HG03378 (cell line): ENCODE measurements at regions not wholly inside any gene's neighbourhood (a gene's known extent, or its start where the extent isn't known, plus 50 kb on each side); places are given as distances from the start of the nearest gene placed in this dataset.

ENCODE experiments used
- ATAC-seq: cut with Tn5 transposase; IDR thresholded peaks from one replicate; pipeline ENCODE4 v1.9.1; 2021; ENCODE audit warnings: mild to moderate bottlenecking, moderate library complexity; ENCODE audit not compliant: unreplicated experiment

DNA sequence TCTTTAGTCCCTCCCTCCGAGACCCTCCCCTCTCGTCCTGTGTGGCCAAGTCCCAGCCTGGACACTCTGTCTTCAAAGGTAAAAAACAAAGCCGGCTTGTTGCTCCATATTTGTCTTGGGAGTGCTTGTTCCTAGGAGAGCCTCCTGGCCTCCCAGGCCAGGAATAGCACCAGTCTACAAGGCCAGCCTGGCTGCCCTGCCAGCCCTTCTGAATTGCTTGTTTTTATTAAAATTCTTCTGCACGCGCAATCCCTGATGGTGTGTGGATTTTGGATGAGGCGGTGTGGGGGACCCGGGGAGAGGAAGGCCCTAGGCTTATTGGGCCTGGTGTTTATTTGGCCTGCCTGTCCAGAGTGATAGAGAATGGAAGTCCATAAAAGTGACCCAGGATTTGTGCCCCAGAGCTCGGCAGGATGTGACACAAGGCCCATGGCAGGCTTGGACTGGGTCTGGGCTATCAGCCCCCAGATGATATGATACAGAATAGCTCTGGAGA, 297.3 kb downstream of the CYP26B1 start:
- no peak for ATAC-seq

DNA sequence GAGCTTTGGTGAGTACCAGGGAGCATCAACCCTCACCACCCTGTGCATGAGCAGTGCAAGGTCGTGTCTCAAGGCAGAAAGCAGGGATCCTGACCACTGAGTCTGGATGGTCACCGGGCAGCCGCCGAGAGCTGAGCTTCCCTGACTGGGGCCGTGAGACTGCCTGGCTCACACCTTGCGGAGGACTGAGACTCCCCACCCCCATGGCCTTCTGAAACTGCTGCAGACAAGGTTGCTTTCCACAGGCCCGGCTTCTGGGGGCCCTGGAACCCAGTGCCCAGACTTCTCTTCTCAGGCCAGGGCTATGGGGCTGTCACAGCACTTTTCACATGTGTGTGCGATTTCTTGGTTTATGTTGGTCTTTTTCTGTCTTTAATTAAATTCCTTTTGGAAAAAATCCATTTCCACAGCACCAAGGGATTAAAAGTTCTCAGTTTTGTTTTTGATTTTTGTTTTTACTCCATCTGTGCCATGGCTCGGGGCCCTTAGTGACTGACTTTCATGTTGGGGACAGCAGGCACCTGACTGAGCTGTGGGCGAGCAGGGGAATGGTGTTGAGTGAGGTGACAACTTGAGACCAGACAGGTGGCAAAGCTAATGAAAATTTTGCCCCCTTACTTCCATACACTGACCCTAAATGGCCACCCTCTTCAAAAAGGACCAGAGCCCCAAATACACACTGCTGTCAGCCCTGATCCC, 297.9 kb downstream of the CYP26B1 start:
- ATAC-seq, result no peak

DNA sequence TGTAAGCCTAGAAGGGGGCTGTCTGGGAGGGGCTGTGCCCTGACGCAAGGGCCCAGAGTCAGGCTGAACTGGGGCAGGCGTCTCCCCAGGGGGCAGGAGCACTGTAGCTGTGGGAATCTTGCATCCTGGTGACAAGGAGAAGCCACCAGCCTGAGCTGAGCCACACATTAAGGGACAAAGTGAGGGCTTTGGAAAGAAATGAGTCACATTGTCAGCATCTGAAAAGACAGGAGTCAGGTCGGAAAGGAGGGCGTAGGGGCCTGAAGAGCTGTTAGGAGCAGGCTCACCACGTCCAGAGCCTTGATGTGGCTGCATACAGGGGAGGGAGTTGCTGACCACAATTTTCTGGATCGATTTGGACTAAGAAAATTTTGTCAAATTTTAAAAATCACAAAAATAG, 298.6 kb downstream of the CYP26B1 start:
- ATAC-seq, result no peak

DNA sequence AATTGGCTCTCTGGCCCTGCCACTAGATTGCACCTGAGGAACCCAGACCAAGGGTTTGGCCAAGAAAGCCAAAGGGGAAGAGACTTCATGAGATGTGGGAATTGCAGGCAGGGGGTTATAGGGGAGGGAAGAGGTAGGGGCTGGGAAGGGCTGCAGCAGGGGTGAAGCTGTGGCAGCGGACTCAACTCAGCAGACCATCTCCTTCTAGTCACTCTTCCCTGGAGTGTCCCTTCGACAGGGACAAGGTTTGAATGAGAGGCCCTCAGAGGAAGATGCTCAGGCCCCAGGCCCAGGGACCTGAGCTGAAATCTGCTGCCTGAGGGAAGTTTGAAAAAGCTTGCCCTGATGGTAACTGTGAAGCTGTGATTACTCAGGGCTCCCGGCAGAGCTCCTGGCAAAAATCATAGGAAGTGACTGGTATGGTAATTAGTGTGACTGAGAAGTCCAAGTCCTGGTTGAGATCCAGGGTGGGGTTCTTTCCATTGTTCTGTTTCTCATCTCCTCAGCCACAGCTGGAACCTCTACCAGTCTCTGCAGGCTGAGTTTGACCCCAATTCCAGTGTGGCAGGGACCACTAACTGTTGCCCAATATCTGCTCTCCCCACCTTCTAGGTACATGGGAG, 300.9 kb downstream of the CYP26B1 start:
- ATAC-seq, result no peak

DNA sequence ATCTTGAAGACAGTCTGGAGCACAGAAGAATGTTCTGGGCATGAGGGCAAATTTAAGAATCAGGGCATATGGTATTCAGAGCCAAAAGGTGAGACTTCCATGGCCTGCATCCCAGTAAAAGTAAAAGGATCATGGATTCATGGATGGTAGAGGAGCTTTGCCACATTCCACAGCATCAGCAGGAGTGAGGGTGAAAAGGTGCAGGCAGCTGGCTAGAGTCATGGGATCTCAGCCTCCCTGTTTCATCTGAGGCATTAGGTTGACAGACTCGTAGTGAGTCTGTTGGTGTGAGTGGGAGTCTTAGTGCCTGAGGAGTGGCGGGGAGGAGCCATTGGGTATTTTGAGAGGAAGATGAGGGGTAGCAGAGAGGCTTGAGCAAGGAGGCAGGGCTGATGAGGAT, 301.6 kb downstream of the CYP26B1 start:
- no peak for ATAC-seq

DNA sequence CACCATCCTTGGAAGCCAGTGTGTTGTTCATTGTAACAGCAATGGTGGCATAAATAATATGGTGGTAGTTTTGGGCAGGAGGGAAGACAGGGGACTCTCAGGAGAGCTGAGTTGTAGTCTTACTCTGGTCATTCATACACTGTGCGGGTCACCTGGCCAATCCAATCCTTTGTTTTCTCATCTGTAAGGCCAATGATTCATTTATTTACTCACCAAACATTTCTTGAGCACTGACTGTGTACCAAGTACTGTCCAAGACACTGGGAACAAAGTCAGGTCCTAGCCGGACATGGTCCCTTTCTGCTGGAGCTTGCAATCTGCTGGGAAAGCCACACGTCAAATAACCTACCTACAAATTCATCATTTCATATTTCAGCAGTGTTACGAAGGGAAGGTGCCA, 302.7 kb downstream of the CYP26B1 start:
- ATAC-seq, result no peak

DNA sequence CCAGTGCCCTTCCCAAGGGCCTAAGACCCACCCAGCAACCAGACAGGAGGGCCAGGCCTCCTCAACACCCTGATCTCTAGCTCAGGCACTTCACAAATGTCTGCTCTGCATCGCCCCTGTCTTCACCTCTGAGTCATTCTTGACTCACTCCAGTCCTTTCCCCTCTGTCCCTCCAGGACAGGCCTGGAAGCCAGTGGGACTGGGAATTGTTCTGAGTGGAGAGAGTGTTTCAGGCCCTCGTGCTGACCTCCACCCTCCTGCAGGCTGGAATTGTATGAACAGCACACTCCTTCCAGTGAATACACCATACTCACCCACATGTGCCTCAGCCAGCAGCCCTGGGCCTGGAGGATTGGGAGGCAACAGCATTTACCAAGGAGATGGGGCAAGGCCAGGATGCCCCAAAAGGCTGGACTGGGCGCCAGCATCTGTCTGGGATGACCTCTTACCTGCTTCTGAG, 304.2 kb downstream of the CYP26B1 start:
- no peak for ATAC-seq

DNA sequence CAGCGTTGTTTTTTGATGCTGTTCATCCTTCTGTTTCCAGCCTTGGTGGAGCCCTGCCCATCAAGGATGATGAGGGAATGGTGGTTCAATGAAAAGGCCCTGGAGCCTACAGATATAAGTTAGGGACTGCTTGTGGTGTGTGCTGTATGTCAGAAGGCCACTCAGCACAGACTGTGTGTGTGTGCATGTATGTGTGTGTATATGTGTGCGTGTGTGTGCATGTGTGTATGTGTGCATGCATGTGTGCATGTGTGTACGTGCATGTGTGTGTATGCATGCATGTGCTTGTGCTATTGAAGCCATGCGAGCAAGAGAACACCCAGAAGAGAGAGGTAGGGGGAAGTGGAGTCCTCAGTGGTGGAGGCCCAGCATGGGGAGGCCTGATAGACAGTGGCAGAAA, 304.9 kb downstream of the CYP26B1 start:
- ATAC-seq, result no peak

DNA sequence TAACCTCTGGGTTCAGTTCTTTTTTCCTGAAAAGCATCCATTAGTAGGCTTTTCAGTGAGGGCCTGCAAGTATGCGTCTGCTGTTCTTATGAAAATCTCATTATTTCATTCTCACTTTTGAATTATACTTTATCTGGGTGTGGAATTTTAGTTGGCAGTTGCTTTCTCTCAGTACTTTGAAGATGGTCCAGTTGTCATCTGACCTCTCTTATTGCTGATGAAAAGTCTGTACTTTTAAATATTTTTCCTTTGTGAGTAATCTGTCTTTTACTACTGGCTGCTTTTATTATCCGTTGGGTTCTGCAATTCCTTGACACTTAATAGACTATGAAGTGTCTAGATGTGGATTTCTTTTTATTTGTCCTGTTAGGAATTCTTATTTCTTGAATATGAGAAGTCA, 307.8 kb downstream of the CYP26B1 start:
- no peak for ATAC-seq

DNA sequence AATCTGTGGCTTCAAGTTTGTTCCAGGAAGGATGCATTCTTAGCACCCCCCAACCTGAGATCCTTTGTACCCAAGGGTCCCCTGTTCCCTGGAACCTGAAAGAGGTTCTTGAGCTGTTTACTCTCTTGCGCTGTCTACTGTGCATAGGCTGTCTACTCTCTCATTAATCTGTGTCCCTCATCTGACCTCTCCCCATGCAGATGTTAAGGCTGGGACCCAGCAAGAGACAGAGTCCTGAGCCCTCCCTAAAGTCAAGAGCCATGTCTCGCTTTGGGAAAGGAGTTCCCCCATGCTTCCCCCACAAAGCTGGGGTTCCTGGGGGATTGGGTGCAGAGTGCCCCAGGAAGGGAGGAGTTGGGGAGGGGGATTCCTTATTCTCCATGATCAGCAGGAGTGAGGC, 312.9 kb downstream of the CYP26B1 start:
- ATAC-seq, result no peak

DNA sequence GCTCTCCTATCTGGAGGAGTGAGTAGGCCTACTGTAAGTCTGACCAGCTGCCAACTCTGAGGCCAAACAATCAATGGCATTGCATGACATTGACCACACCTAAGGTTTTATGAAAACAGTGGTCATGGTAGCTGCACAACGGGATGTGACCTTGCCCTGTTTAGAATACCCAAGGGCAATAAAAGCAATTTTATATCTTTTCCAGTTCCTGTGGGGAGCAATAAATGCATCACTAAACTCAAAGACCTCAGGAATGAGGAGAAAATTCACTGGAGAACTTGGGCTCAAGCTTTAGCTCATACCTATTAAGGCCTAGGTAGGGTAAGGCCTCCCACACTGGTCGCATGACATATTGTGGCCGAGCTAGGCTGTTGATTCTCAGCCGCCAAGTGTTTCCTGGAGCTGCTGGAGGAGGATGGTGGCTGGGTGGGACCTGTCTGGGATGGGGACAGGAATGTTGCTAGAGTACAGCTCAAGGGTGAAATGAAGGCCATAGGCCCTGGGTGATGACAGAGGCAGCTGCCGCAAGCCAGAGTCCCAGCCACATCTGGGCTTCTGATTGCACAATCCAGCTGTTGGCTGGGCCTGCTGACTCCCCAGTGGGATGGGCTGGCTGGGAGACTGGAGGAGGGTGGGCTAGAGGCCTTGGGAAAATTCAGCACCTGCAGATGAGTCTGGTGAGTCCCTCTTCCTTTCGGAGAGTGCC, 313.7 kb downstream of the CYP26B1 start:
- ATAC-seq, result no peak

DNA sequence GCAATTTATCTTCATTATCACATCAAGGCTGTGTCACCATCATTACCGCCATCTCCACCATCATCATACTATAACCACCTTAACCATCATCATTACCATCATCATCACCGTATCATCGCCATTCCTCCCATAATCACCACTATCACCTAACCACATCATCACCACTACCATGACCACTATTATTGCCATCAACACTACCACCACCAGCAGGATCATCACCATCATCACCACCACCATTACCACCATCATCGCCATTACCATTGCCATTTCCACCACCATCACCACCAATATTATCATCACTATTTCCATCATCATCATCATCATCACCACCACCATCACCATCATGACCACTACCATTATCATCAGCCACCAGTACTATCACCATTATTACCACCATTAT, 314.4 kb downstream of the CYP26B1 start:
- no peak for ATAC-seq

DNA sequence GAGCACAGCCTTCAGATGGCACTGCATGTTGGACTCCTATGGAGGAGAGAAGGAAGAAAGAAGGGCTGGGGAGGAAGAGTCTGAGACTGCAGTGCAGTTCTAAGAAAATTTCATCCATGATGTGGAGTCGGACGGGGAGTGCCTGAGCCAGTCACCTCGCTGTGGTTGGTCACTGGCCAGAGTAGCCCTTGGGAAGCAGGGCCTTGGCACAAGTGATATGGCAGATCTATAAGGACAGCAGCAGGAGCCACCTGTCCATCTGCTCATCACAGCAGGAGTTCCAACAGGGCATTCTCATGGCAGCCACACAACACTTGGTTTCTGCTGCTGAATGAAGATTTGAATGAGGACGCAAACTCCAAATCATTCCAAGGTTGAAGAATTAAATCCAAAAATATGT, 314.8 kb downstream of the CYP26B1 start:
- no peak for ATAC-seq

DNA sequence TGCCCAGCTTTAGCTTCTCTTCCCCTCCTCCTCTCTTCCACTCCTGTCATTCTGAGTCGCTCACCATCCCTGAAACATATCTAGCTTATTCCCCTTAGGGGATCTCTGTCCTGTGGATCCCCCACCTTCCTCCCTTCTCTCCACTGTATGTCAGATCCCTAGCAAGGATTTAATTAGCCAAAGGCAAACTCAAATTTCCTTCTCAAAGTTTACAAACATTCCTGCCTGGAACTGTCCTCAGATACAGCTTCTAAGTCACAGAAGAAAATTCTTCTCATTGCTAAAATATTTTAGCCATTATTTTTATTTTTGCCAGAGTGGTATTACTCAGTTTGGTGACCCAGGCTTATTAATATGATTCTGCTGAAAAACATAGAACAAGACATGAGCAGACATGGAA, 315.3 kb downstream of the CYP26B1 start:
- no peak for ATAC-seq

DNA sequence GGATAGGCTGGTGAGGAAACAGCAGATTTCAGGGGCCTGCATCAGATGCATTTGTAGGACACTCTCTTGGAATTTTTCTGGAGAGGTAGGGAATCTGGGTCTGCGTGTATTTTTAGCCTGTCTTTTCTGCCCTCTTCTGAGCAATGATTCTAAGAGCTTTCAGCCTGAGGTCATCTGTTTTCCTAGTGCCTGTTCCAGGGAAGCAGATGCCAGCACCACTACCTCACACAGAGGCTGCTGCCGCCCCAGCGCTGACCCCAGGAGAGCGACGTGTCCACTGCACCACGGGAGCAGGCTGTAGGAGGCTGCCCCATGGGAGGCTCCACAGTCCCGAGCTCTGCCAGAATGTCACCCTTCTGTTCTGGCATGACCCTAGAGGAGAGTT, 316.5 kb downstream of the CYP26B1 start:
- ATAC-seq, result no peak

DNA sequence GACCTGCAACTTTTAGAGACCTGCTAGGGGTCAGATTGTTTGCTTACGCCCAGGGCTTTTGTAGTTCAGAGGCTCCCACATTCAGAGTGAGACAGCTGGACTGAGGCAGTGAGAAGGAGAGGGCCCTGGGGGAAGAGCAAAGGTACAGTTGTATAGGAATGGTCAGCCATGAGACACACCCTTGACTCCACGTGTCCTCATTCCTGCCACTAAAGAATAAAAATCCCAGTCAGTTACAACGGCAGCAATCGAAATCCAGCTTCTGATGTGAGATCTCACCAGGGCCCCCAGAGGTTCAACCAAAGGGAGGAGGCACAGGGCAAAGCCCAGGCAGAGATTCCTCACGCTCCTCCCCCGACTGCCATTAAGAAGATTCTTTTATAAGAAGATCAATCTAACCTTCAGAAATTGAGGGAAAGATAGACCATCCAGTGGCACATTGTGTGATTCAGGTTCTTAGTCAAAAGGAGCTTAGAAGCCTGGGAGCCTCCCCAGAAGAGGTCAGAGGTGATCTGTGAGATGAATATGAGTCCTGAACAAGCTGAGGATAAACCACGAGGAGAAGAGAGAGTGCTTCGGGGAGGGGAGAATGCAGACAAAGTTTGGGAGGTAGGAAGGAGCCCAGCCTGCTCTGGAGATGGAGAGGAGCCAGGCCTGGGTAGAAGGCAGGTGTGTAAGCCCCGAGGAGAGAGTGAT, 317.0 kb downstream of the CYP26B1 start:
- no peak for ATAC-seq

DNA sequence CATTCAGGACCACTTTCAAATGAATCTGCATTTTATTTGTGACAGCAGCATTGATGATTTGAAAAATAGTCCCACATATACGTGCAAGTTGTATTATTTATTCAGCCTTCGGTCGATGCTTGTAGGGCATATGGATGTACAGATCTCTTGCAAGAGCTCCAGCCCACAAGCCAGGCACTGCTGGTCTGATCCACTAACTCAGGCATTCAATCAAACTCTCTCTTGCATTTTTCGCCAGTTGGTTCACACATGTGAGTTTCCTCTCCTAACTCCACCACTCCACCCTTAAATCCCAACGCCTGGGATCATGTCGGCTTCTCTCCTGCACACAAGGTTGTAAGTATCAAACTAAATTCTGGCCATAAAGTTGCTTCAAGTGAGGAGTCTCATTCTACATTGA, 318.7 kb downstream of the CYP26B1 start:
- no peak for ATAC-seq

DNA sequence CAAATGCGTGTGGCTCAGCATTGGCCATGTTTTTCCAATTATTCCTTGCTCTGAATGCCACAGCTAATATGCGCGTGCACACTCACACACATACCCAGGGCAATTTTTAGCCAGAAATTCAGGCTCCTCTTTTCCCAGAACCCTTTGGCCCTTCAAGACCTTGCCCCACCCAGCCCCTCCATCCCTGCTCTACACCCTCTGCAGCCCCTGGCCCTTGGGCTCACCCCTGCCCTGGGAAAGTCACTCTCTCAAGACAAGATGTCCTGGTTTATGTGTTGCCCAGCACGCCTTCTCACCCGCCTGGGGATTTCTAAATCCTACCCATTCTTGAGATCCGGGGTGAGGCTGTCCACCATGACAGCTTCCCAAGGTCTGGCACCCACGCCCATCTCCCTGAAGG, 319.7 kb downstream of the CYP26B1 start:
- ATAC-seq, result no peak

DNA sequence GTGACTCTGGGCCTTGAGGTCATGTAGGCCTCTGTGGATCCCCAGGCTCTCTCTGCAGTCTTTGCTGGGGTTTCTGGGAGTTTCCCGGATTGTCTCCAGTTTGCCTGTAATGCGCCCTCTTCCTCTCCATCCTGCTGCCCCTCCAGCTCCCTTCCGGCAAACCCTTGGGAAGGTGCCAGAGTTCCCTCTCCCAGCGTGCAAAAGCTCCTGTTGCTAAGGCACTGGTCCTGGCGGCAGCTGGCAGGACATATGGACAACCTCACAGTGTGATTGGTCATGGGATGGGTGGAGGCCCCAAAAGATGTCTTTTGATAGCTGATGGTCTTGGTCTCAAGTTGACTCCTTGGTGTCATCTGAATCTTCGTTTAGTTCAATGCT, 320.1 kb downstream of the CYP26B1 start:
- no peak for ATAC-seq

DNA sequence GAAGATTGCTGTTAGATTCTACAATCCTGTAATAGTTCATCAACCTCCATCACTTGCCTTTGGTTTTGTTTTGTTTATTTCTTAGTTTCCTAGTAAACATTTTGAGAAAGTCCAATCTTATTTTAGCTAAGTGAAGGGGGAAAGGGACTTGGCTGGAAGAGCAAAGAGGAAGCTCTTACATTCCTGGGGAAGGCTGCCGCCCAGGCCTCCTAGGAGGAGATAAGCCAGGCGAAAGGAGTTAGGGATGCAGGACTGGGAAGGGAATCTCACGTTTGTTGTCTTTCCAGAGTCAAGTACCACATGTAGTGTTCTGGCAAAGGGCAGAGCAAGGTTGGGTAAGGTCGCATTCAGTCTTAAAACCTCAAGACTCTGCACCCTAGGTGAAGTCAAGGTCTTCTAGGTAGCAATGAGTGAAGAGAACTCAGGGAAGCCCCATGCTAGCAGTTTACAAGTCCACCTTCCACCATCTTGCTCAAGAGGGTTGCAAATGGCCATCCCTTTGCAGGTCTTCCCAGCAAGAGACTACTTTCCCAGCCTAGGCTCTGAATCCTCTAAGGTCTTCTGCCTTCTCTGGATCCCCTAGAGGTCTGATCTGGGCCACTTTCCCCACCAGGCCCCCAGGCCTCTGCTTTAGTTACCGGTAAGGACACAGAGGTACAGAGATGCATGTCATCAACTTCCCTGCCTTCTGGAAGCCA, 320.7 kb downstream of the CYP26B1 start:
- no peak for ATAC-seq

DNA sequence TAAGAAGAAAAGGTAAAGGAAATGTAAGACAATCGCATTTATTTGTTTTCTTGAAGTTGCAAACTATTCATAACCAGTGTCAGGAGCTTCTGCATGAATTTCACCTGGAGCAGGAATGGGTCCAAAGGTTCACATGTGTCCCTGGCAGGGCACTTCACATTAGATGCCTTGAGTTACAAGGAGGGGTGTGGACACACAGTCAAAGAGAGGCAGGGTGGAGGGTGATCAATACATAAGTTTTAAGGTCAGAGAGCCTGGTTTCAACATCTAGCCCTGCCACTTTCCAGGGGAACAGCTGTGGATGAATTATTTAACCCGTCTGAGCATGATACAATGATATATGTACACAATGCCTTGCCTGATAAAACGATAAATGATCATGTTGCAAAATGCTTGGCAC, 321.4 kb downstream of the CYP26B1 start:
- ATAC-seq, result no peak
